Fibroblast of the conjunctiva (primary cell): ENCODE measurements at regions not wholly inside any gene's neighbourhood (a gene's known extent, or its start where the extent isn't known, plus 50 kb on each side); places are given as distances from the start of the nearest gene placed in this dataset.

ENCODE experiments used
- DNase-seq: peaks from one replicate; pipeline ENCODE4 v3.0.0-alpha.2; 2010; ENCODE audit warnings: low read depth

DNA sequence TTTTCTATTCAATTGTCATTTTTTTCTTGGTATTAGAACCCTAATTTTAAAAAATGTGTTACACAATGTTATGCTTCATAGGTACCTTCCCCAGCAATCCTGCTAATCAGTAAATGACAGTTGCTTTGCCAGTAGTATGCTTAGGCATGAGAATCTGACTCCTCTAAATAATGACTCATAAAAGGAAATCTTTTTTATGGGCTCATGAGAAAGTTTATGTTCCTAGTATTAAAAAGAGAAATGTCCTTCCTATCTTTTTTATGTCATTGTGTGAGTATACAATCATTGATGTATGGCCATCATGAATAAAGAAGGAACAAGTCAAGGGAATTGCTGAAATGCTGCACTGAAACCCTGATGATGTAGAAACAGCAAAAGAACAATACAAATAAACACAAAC, 1237.7 kb upstream of the PCDH20 start:
- no peak for DNase-seq

DNA sequence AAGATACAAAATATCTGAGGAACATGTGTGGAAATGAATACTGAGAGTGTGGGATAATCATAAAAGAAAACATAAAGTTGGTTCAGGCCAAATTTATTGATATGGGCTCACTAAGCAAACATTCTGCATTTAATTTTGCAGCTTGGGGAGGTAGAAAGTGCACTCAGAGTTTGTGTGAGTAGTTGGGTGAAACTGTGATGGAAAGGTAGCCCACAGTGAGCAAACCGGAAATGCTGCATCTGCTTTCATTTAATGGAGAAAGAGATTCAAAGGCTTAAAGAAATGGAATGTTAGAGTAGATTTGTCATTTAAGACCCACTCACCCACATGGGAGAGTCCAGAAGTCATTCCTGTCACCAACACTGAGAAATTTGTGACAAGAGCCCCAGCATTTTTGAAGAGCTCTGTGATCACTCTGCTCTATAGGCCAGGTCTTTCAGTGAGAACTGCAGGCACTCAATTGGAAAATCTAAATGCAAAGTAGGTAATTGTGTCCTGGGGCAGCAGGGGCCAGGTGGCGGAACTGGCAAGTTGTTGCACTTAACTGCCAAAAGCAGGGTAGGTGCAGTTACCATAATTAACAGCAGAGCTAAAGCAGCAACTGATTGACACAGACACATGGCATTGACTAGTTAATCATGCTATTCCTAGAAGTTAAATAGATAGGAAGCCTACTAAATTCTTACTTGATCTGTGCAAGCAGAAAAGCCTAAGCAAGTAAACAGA, 1228.3 kb upstream of the PCDH20 start:
- no peak for DNase-seq

DNA sequence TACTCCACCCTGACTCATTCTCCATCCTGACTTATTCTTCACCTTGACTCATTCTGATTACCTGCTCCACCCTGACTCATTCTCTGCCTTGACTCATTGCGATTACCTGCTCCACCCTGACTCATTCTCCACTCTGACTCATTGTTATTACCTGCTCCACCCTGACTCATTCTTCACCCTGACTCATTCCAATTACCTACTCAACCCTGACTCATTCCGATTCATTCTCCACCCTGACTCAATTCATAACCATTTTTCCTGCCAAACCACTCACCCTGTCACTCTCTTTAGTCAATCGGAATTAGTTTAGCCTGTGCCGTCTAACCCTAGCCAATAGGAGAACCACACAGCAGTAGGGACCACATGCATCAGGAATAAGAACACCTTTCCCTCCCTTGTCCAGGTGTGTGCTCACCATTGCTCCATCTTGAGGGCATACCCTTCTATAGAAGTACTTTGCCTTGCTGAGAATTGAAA, 1227.4 kb upstream of the PCDH20 start:
- DNase-seq = no peak

DNA sequence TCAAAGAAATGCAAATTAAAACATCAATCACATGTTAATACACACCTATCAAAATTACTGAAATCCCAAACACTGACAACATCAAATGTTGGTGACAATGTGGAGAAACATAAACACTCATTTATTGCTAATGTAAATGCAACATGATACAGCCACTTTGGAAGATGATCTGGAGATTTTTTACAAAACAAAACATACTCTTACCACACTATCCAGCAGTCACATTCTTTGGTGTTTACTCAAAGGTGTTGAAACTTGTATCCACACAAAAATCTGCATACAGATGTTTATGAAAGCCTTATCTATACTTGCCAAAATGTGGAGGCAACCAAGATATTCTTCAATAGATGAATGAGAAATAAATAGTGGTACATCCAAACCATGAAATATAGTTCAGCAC, 1219.5 kb upstream of the PCDH20 start:
- no peak for DNase-seq

DNA sequence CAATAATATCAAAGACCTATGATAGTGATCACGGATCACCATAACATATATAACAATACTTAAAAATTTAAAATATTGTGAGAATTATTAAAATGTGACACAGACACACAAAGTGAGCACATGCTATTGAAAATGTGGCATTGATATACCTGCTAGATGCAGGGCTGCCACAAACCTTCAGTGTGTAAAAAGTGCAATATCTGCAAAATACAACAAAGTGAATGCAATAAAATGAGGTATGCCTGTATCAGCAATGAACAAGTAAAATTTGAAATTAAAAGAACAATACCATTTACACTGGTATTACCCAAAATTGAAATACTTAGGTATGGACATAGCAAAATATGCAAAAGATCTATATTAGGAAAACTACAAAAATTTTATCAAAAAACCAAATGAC, 1217.8 kb upstream of the PCDH20 start:
- no peak for DNase-seq

DNA sequence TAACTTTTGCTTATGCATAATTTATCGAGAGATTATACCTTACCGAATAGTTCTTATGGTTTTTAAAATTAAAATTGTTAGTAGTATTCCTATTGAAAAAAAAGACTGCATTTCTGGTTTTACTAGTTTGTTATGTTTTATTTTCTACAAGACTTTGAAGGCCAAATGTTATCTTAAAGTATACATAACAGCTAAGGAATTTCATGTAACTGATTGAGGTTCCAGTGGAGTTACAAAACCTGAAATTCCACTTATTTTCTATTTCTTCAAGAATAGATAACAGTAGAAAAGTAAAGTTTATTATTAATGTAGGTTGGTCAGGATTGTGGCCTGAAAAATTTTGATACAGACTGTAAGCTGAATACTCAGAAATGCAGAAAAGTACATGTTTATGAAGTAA, 1216.0 kb upstream of the PCDH20 start:
- no peak for DNase-seq

DNA sequence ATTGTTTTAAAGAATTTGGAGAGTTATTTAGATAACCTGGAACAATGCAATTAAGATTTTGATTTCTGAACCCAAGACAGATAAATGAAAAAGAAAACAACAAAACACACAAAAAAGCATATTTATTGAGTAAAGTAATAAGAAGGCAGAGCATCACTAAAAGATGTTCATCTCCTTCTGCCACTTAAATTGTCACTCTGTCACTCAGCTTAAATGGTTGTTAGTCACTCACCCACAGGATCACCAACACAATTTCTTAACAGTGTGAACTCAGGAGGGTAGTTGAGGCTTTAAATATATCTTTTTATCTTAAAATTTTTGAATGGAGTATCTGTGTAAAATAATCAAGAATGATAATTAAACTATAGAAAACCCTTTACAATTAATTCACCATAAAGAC, 1215.5 kb upstream of the PCDH20 start:
- DNase-seq = no peak

DNA sequence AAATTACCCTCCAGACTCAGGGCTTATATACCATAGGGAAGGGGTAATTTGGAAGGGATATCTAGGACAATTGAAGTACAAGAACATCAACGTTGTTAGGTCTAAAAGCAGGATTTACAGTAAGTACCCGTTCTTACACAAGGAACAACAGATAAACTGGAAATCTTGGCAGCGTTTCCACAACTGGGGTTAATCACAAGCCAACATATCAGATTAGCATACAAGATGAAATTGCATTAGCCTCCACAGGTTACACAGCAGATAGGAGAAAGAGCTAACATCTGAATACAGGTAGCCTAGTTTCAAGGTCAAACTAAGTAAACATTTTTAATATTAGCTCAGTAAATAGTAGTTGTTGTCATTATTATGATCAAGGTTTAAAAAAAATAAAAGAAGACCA, 1214.0 kb upstream of the PCDH20 start:
- DNase-seq = no peak

DNA sequence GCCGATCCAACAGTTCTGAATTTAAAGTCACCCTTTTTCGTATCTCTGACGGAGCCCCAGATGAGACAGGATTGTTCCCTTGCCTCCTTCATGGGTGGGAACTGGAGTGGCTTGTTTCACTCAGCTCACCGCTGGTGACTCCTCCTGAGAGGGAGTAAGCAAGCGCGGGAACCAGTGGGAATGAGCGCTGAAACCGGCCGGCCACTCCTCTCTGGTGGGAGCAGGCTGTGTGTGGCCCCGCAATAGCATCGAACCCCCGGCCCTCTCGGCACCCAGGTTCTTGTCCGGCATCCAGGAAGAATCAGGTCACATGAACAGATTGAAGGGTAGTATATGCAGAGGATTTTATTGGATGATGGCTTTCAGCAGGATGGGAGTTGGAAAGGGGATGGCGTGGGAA, 1211.6 kb upstream of the PCDH20 start:
- DNase-seq = no peak

DNA sequence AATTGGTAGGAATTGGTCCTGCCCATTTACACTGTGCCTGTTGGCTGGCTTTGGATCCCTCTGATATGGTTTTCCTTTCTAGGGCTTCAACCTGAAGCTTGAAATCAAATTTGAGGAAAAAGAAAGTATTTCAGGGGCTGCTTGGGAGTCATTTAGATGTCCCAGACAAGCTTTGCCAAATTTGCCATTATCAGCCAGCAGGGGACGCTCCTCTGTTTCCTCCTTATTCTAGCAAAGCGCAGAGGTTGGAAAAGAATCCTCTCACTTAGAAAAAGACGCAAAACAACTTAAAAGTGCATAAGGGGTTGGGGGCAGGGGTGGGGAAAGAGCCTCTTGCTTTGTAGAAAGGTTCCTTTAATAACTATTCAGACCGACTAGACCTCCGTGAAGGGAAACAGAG, 1211.1 kb upstream of the PCDH20 start:
- DNase-seq = no peak

DNA sequence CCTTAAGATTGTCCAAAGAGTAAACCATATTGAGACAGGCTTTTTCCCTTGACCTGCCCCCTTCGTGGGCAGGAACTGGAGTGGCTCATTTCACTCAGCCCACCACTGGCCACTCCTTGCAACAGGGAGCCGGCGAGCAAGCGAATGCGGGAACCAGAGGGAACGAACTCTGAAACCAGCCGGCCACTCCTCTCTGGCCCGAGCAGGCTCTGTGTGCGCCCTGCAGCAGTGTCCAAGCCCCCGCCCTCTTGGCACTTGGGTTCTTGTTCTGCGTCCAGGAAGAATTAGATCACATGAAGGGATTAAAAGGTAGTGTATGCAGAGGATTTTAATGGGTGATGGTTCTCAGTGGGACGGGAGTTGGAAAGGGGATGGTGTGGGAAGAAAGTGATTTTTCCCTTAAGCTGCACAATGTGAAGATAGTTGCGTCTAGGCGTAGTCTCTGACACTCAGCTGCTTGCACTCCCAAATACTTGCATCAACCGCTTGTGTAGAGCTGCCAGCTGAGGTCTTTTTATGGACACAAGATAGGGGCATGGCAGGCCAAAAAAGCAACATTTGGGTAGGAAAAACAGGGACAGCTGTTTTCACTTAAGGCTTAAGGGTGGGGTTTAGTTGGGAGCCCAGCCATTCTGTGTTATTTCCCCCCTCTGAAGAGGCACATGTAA, 1209.7 kb upstream of the PCDH20 start:
- DNase-seq = no peak

DNA sequence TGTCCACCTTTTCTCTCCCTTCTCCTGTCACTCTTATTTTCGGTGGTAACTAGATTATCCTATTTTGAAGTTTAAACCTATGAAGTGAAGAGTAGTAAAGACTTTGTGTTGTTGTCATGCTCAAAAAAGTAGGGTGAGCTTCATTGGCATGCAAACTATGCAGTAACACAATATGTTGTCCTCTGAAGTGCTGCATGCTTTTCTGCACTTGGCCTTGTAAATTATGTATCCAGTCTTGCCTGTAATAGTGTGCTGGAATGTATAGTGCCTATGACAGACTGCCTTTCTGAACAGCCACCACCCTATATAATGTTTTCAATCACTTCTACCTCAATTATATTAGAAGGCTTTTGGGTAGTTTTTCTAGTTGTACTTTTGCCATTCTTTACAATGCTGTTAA, 1198.2 kb upstream of the PCDH20 start:
- no peak for DNase-seq

DNA sequence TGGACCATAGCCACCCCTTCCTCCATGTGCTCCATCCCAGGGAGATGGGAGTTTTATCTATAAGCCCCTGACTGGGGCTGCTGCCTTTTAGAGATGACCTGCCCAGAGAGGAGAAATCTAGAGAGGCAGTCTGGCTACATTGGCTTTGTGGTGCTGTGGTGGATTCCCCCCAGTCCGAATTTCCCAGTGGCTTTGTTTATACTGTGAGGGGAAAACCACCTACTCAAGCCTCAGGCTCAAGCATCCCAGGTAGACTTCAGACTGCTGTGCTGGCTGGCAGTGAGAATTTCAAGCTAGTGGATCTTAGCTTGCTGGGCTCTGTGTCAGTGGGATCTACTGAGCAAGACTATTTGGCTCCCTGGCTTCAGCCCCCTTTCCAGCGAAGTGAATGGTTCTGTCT, 1195.7 kb upstream of the PCDH20 start:
- no peak for DNase-seq

DNA sequence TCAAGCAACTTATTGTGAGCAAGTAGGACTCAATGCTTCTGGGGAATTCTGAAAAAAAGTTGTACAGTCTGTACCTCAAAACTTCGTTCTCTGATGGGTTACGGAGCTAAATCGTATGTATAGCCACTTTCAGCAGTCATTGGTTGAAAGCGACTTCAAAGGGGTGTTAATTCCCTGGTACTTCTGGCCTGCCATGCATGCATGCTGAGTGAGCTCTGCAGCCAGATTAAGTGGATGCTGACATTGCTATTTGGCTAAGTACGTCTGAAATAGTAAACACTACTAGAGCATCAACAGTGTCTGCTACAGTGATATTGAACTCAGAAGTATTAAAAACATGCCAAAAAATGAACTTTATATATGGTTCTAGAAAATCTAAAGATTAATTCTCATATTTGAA, 1183.1 kb upstream of the PCDH20 start:
- no peak for DNase-seq

DNA sequence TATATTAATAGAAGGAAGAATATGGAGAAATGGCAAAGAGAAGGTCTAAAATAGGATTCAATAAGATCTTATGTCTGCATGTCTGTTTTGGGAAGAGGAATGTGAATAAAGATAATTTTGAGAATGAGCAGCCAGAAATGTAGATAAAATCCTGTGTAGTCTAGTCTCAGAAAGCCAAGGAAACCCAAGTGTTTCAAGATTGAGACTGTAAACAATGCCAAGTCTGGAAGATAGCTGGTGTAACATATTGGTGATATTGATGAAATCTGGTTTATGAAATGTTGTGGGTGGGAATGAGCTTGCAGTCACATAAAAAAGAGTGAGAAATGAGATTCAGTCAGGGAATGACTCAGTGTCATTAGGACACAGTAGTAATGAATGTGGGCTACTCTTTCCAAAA, 1180.3 kb upstream of the PCDH20 start:
- DNase-seq = no peak

DNA sequence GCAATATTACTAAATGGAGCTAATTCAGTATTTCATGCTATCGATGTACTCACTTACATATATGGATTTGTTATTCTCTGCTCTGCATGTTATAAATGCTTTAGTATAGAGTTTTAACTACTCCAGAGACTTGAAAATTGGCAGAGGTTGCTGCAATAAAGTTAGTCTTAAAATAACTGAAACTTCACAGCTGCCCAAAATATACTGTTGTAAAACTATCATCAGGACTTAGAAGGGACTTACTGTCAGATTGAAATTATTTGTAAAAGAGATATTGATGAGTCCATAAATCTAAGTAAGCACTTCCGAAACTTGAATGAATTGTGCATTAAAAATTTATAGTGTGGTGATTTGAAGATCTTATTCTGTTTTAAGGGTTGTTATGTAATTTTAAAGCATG, 1178.2 kb upstream of the PCDH20 start:
- DNase-seq = no peak

DNA sequence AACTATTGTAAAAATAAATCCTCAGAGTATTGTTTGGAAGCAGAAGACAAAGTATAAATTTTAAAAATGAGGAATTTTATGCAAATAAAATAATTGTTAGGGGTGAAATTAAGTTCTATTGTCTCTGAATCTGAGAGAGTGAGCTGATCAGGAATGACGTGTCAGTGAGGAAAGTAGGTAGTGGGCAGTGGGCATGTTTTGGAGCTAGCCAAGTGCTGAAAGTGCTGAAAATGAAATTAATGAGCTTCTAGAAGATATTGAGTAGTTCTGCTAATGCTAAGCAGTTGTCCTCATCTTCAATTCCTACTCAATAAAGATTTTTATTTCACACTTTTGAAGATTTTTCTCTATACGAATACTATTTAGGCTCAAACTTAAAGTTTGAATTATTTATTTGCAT, 1167.8 kb upstream of the PCDH20 start:
- no peak for DNase-seq

DNA sequence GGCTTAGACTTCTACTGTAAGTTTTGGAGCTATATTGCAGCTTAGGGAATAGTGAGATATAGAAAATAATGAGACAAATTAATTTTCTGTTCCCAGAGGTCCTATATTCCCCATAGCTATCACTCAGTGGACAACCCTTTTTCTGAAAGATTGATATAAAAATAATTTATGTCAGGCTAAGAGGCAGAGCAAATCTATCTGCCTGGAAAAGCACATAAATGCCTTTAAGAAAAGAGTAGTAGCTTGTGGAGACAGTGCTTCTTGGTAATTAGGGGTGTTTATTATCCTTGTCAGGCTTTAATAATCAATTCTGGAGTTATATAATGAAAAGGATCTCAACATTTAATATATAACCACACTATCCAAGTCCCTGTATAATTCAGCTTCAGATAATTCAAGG, 1162.8 kb upstream of the PCDH20 start:
- no peak for DNase-seq

DNA sequence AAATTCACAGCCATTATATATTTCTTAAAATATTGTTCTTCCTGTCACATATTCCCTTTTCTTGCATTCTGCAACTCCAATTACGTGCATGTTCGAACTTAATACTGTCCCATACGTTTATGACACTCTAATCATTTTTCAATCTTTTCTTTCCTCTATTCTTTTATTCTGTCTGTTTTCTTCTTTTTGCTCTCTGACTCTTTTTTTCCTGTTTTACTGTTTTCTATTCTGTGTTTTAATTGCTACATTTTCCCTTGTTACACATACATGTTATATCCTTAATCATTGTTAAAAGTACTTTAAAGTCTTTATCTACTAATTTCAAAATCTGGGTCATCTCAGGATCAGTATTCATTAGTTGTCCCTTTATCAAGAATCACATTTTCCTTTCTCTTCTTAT, 1149.1 kb upstream of the PCDH20 start:
- DNase-seq = no peak

DNA sequence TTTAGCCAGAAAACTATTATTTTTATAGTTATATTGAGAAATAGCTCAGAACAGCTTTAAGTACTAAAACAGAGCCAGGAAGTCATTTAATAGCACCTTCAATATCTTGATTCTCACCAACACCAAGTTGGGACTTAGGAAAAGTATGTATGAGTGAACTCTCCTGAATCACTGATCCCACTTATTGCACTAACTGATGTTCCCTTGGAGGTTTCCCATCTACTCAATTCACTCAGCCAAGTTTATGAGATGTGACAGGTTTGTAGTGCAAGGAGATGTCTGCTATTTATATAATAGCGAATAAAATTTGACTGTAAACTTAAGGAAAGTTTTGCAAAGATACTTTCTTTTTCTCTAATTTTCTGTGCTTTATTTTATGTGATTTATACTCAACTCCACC, 1147.6 kb upstream of the PCDH20 start:
- no peak for DNase-seq

DNA sequence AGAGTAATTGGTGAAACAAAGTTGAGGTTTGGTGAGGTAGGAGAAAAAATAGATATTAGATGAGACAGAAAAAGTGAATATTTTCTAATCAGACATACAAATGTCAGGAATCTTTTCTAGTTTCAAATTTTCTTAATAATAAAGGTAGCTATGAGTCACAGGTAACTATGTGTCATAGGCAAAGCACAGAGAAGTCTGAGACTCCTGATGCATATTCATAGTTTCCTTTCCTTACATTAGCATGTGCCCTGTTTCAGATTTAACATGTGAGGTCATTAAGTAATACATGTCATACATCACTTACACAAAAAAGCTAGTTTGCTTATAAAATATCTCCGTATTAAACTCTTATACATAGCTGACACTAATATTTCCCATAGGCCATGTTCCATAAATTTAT, 1141.3 kb upstream of the PCDH20 start:
- no peak for DNase-seq

DNA sequence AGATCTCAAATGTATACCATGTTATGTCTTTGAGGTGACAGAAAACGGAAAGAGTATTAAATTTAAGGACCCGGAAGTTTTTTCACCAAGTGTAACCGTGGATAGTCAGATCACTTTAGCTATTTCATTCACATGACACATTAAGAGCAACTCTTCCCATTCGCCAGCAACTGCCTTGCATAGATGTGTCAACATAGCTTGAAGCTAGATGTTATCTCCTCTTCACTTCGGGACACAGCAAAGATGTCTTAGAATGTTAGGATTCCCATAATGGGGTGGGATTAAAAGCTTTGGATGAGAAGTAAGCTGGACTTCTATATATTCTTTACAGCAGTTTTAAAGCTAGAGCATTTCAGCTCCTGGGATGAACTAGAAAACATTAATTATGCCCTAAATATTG, 1135.9 kb upstream of the PCDH20 start:
- DNase-seq = no peak

DNA sequence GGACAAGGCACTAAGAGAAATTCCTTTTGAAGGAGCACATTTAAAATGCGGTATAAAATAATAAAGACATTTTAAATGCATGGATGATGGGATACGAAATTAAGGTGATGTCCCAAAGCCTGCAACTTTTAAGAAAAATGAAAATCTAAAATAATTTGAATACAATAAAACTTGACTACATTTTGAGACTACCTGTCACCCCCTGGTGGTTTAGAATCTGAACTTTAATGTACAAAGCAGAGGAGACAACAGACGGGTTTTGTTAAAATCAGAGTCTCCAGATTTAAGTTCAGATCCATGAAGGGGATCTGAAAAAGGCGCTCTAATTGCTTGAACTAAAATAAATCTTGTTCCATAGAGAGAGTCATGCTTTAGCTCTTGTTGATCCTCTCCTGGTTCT, 1129.3 kb upstream of the PCDH20 start:
- no peak for DNase-seq

DNA sequence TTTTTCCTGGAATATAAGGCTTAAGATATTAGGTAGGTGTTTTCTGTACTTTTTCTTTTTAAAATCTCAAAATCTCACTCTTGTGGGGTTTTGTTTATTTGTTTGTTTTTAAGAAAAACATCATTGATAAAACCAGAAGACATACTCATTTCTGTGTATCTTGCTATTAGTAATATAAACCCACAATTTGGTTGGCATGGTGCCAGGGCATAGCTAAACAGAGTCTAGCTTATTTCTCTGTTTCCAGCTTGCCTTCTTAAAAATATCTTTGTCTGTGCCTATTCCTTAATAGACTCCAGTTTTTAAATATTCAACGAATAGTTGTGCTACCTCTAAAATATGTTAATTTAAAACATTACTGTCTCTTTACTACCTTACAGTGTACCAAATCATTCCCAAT, 1121.9 kb upstream of the PCDH20 start:
- no peak for DNase-seq
